GM23338 (cell line): ENCODE measurements at regions not wholly inside any gene's neighbourhood (a gene's known extent, or its start where the extent isn't known, plus 50 kb on each side); places are given as distances from the start of the nearest gene placed in this dataset.

Source experiments
- ATAC-seq: fragments of 200-7000 bp; cut with Tn5 transposase; 3 replicates; pipeline ENCODE4 v1.9.1; 2020
- DNase-seq: peaks from one replicate; pipeline ENCODE4 v3.0.0-alpha.2; 2015; ENCODE audit warnings: low spot score
- H2AFZ ChIP-seq: fragments of 200-600 bp; sonication (generic); 2 replicates; pipeline ENCODE4 v1.8.0; 2016; ENCODE audit warnings: antibody characterized with exemption, mild to moderate bottlenecking, moderate library complexity
- H3F3A ChIP-seq: fragments of 200-600 bp; sonication (generic); replicated peaks from 2 replicates; pipeline ENCODE4 v1.8.0; 2017; ENCODE audit warnings: antibody characterized with exemption, mixed run types, low read depth
- H3K27ac ChIP-seq: fragments of 200-600 bp; sonication (generic); 2 replicates; pipeline ENCODE4 v1.6.1; 2016; ENCODE audit warnings: low read depth
- H3K27me3 ChIP-seq: fragments of 200-600 bp; sonication (generic); 2 replicates; pipeline ENCODE4 v1.8.0; 2016; ENCODE audit warnings: mild to moderate bottlenecking, mixed run types, moderate library complexity; ENCODE audit not compliant: insufficient read depth
- H3K36me3 ChIP-seq: fragments of 200-600 bp; sonication (generic); 2 replicates; pipeline ENCODE4 v1.8.0; 2016; ENCODE audit warnings: mild to moderate bottlenecking; ENCODE audit not compliant: insufficient read depth
- H3K4me1 ChIP-seq: fragments of 200-600 bp; sonication (generic); 2 replicates; pipeline ENCODE4 v1.8.0; 2016; ENCODE audit warnings: mild to moderate bottlenecking, moderate library complexity; ENCODE audit not compliant: insufficient read depth
- H3K4me2 ChIP-seq: fragments of 200-600 bp; sonication (generic); 2 replicates; pipeline ENCODE4 v1.7.1; 2017; ENCODE audit warnings: mixed run types
- H3K4me3 ChIP-seq: fragments of 200-600 bp; sonication (generic); 2 replicates; pipeline ENCODE4 v1.6.1; 2016; ENCODE audit warnings: mixed run types
- H3K79me2 ChIP-seq: fragments of 200-600 bp; sonication (generic); replicated peaks from 2 replicates; pipeline ENCODE4 v1.8.0; 2017; ENCODE audit warnings: mild to moderate bottlenecking; ENCODE audit not compliant: insufficient read depth
- H3K9me2 ChIP-seq: fragments of 200-600 bp; sonication (generic); 2 replicates; pipeline ENCODE4 v1.8.0; 2017; ENCODE audit not compliant: insufficient read depth
- H4K20me1 ChIP-seq: fragments of 200-600 bp; sonication (generic); replicated peaks from 2 replicates; pipeline ENCODE4 v1.8.0; 2017; ENCODE audit warnings: mild to moderate bottlenecking; ENCODE audit not compliant: insufficient read depth
- H3K27ac Mint-ChIP-seq: 2 replicates; pipeline ENCODE4 v1.8.0; 2020; ENCODE audit warnings: inconsistent platforms, mild to moderate bottlenecking, moderate library complexity, mixed read lengths
- H3K27me3 Mint-ChIP-seq: 3 replicates; pipeline ENCODE4 v1.8.0; 2022; ENCODE audit warnings: low read depth, mild to moderate bottlenecking, moderate library complexity, mixed read lengths, inconsistent platforms; ENCODE audit not compliant: insufficient read depth, poor library complexity
- H3K36me3 Mint-ChIP-seq: 3 replicates; pipeline ENCODE4 v1.8.0; 2021; ENCODE audit warnings: low read depth, mild to moderate bottlenecking, inconsistent platforms, moderate library complexity, mixed read lengths
- H3K4me1 Mint-ChIP-seq: 3 replicates; pipeline ENCODE4 v1.8.0; 2020; ENCODE audit warnings: mild to moderate bottlenecking, inconsistent platforms, mixed read lengths
- H3K4me3 Mint-ChIP-seq: 3 replicates; pipeline ENCODE4 v1.8.0; 2021; ENCODE audit warnings: moderate library complexity, mild to moderate bottlenecking, inconsistent platforms, mixed read lengths
- H3K9me3 Mint-ChIP-seq: 3 replicates; pipeline ENCODE4 v1.8.0; 2020; ENCODE audit warnings: moderate library complexity, mild to moderate bottlenecking, inconsistent platforms, mixed read lengths
- CREB1 ChIP-seq: fragments of 250-450 bp; sonication (Bioruptor Pico); IDR thresholded peaks from 2 replicates; pipeline ENCODE4 v1.5.0; 2020; ENCODE audit warnings: low read depth, mild to moderate bottlenecking, moderate library complexity
- CTCF ChIP-seq, 2 experiments: fragments of 200-600 bp in 1 of 2; sonication (generic) in 1 of 2; conservative IDR thresholded peaks; 2 replicates each; pipeline versions ENCODE4 v1.5.1 to v1.6.1; 2016 to 2017; ENCODE audit warnings: antibody characterized with exemption in 2 of 2, low read depth in 2 of 2, mild to moderate bottlenecking in 2 of 2, moderate library complexity in 1 of 2
- EZH2 ChIP-seq: fragments of 200-600 bp; sonication (generic); IDR thresholded peaks from one replicate; pipeline ENCODE4 v1.8.0; 2017; ENCODE audit warnings: antibody characterized with exemption, mild to moderate bottlenecking, low read depth; ENCODE audit not compliant: unreplicated experiment
- EZH2phosphoT487 ChIP-seq: fragments of 200-600 bp; sonication (generic); IDR thresholded peaks from one replicate; pipeline ENCODE4 v1.8.1; 2018; ENCODE audit warnings: antibody characterized with exemption; ENCODE audit not compliant: unreplicated experiment
- JUNB ChIP-seq: IDR thresholded peaks from one replicate; pipeline ENCODE4 v1.6.1; 2016; ENCODE audit warnings: antibody characterized with exemption; ENCODE audit not compliant: unreplicated experiment
- NANOG ChIP-seq: IDR thresholded peaks from 2 replicates; pipeline ENCODE4 v1.6.1; 2016; ENCODE audit warnings: antibody characterized with exemption, borderline replicate concordance
- POLR2AphosphoS5 ChIP-seq: IDR thresholded peaks from 2 replicates; pipeline ENCODE4 v1.6.1; 2016; ENCODE audit warnings: antibody characterized with exemption, low read depth
- STAT1 ChIP-seq: IDR thresholded peaks from one replicate; pipeline ENCODE4 v1.6.1; 2016; ENCODE audit warnings: antibody characterized with exemption; ENCODE audit not compliant: unreplicated experiment
- ZNF114 ChIP-seq: fragments of 250-450 bp; sonication (Bioruptor Pico); IDR thresholded peaks from 2 replicates; pipeline ENCODE4 v1.5.0; 2020; ENCODE audit warnings: mild to moderate bottlenecking, moderate library complexity
- ZNF331 ChIP-seq: fragments of 250-450 bp; sonication (Bioruptor Pico); IDR thresholded peaks from 2 replicates; pipeline ENCODE4 v1.5.0; 2020; ENCODE audit warnings: low read depth, mild to moderate bottlenecking, moderate library complexity
- TF ChIP-seq, protein P1 (sequence below): IDR thresholded peaks from 2 replicates; pipeline ENCODE4 v1.6.1; 2016; ENCODE audit warnings: antibody characterized with exemption
- TF ChIP-seq, protein P2 (sequence below): fragments of 250-450 bp; sonication (Bioruptor Pico); IDR thresholded peaks from 2 replicates; pipeline ENCODE4 v1.5.0; 2020; ENCODE audit warnings: mild to moderate bottlenecking, moderate library complexity
- TF ChIP-seq, protein P3 (sequence below): IDR thresholded peaks from one replicate; pipeline ENCODE4 v1.6.1; 2018; ENCODE audit warnings: antibody characterized with exemption; ENCODE audit not compliant: unreplicated experiment

DNA sequence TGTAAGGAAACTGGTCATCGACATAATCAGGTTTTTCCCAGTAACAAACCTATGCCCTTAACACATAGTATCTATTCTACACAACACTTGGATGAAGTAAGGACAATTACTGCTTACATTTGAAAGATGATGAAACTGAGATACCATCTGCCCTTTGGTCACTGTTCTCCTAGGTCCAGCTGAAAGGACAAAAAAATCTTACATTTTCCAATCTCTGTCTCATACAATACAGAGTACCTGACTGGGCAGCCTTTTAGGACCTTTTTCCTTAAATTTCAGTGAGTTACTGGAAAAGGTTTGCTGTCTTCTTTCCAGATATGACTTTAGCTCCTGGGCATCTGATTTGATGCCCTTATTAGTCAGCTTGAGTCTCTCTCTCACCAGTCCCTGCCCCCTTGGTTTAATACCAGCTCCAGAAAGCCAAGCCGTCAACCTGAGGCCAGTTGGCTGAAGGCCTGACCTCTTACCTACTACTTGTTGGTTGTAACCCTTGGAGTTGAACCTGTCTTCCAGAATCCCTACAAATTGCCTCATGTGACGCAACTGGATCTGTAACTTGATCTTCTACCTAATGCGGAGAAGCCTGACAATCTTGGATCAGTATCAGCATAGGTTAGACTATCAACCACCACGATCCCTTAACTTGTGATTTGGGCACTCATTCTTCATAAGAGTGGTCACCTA is 355.3 kb upstream of the ZNF385D start:
- H3K36me3 Mint-ChIP-seq: no peaks in the 10 kb centered on the region
- H3K27ac Mint-ChIP-seq: no peak overlapping the region

More for the DNA sequence above, 355.3 kb upstream of the ZNF385D start:
- no peak overlapping the region for H3K4me3 ChIP-seq
- H3K79me2 ChIP-seq: no peaks in the 10 kb centered on the region
- Mint-ChIP-seq H3K4me1 (peaks cover 3% of the 10 kb centered on the region; the same call in 1 of the 3 replicates), H3K9me3 (no peaks in the 10 kb centered on the region), H3K4me3 (no peak overlapping the region), H3K27me3 (no peaks in the 10 kb centered on the region)
- no peaks in the 10 kb centered on the region for H4K20me1 ChIP-seq
- no peaks in the 10 kb centered on the region for H3K36me3 ChIP-seq
- H3K9me2 ChIP-seq: no peaks in the 10 kb centered on the region
- no peaks in the 10 kb centered on the region for H3K4me1 ChIP-seq
- no peak overlapping the region for H3K27ac ChIP-seq
- H3F3A ChIP-seq: no peaks in the 10 kb centered on the region
- no peak overlapping the region for H3K4me2 ChIP-seq
- TF ChIP-seq, protein P1, sequence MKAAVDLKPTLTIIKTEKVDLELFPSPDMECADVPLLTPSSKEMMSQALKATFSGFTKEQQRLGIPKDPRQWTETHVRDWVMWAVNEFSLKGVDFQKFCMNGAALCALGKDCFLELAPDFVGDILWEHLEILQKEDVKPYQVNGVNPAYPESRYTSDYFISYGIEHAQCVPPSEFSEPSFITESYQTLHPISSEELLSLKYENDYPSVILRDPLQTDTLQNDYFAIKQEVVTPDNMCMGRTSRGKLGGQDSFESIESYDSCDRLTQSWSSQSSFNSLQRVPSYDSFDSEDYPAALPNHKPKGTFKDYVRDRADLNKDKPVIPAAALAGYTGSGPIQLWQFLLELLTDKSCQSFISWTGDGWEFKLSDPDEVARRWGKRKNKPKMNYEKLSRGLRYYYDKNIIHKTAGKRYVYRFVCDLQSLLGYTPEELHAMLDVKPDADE: no peak
- no peak for TF ChIP-seq STAT1
- no peak for TF ChIP-seq JUNB
- TF ChIP-seq POLR2AphosphoS5: no peak
- TF ChIP-seq, protein P2, sequence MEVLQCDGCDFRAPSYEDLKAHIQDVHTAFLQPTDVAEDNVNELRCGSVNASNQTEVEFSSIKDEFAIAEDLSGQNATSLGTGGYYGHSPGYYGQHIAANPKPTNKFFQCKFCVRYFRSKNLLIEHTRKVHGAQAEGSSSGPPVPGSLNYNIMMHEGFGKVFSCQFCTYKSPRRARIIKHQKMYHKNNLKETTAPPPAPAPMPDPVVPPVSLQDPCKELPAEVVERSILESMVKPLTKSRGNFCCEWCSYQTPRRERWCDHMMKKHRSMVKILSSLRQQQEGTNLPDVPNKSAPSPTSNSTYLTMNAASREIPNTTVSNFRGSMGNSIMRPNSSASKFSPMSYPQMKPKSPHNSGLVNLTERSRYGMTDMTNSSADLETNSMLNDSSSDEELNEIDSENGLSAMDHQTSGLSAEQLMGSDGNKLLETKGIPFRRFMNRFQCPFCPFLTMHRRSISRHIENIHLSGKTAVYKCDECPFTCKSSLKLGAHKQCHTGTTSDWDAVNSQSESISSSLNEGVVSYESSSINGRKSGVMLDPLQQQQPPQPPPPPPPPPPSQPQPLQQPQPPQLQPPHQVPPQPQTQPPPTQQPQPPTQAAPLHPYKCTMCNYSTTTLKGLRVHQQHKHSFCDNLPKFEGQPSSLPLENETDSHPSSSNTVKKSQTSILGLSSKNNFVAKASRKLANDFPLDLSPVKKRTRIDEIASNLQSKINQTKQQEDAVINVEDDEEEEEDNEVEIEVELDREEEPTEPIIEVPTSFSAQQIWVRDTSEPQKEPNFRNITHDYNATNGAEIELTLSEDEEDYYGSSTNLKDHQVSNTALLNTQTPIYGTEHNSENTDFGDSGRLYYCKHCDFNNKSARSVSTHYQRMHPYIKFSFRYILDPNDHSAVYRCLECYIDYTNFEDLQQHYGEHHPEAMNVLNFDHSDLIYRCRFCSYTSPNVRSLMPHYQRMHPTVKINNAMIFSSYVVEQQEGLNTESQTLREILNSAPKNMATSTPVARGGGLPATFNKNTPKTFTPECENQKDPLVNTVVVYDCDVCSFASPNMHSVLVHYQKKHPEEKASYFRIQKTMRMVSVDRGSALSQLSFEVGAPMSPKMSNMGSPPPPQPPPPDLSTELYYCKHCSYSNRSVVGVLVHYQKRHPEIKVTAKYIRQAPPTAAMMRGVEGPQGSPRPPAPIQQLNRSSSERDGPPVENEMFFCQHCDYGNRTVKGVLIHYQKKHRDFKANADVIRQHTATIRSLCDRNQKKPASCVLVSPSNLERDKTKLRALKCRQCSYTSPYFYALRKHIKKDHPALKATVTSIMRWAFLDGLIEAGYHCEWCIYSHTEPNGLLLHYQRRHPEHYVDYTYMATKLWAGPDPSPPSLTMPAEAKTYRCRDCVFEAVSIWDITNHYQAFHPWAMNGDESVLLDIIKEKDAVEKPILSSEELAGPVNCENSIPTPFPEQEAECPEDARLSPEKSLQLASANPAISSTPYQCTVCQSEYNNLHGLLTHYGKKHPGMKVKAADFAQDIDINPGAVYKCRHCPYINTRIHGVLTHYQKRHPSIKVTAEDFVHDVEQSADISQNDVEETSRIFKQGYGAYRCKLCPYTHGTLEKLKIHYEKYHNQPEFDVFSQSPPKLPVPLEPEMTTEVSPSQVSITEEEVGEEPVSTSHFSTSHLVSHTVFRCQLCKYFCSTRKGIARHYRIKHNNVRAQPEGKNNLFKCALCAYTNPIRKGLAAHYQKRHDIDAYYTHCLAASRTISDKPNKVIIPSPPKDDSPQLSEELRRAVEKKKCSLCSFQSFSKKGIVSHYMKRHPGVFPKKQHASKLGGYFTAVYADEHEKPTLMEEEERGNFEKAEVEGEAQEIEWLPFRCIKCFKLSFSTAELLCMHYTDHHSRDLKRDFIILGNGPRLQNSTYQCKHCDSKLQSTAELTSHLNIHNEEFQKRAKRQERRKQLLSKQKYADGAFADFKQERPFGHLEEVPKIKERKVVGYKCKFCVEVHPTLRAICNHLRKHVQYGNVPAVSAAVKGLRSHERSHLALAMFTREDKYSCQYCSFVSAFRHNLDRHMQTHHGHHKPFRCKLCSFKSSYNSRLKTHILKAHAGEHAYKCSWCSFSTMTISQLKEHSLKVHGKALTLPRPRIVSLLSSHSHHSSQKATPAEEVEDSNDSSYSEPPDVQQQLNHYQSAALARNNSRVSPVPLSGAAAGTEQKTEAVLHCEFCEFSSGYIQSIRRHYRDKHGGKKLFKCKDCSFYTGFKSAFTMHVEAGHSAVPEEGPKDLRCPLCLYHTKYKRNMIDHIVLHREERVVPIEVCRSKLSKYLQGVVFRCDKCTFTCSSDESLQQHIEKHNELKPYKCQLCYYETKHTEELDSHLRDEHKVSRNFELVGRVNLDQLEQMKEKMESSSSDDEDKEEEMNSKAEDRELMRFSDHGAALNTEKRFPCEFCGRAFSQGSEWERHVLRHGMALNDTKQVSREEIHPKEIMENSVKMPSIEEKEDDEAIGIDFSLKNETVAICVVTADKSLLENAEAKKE (CRISPR knock-in tag): no peak
- TF ChIP-seq CREB1 (CRISPR knock-in tag): no peak
- no peak for TF ChIP-seq NANOG
- TF ChIP-seq CTCF (conservative IDR thresholded peaks at IDR 0.05; ENCODE audit: low read depth in 2 of 2): no peak
- TF ChIP-seq EZH2: no peak
- no peak for TF ChIP-seq ZNF114 (CRISPR knock-in tag)
- no peak for TF ChIP-seq ZNF331
- no peak for TF ChIP-seq EZH2phosphoT487
- TF ChIP-seq, protein P3, sequence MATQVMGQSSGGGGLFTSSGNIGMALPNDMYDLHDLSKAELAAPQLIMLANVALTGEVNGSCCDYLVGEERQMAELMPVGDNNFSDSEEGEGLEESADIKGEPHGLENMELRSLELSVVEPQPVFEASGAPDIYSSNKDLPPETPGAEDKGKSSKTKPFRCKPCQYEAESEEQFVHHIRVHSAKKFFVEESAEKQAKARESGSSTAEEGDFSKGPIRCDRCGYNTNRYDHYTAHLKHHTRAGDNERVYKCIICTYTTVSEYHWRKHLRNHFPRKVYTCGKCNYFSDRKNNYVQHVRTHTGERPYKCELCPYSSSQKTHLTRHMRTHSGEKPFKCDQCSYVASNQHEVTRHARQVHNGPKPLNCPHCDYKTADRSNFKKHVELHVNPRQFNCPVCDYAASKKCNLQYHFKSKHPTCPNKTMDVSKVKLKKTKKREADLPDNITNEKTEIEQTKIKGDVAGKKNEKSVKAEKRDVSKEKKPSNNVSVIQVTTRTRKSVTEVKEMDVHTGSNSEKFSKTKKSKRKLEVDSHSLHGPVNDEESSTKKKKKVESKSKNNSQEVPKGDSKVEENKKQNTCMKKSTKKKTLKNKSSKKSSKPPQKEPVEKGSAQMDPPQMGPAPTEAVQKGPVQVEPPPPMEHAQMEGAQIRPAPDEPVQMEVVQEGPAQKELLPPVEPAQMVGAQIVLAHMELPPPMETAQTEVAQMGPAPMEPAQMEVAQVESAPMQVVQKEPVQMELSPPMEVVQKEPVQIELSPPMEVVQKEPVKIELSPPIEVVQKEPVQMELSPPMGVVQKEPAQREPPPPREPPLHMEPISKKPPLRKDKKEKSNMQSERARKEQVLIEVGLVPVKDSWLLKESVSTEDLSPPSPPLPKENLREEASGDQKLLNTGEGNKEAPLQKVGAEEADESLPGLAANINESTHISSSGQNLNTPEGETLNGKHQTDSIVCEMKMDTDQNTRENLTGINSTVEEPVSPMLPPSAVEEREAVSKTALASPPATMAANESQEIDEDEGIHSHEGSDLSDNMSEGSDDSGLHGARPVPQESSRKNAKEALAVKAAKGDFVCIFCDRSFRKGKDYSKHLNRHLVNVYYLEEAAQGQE: no peak
- ATAC-seq: no peak
- H3K27me3 ChIP-seq: no peaks in the 10 kb centered on the region
- 0 out of 2 replicates have a peak overlapping the region, but pooled peaks have one; percentile 74 for H2AFZ ChIP-seq
- DNase-seq: no peak
